C4-2B (cell line): ENCODE measurements at regions not wholly inside any gene's neighbourhood (a gene's known extent, or its start where the extent isn't known, plus 50 kb on each side); places are given as distances from the start of the nearest gene placed in this dataset.

ENCODE experiments used
- CTCF ChIP-seq: fragments of 450-650 bp; conservative IDR thresholded peaks from 2 replicates; pipeline ENCODE4 v1.5.1; 2017; ENCODE audit warnings: mild to moderate bottlenecking
- ZFX ChIP-seq: fragments of 450-650 bp; IDR thresholded peaks from 2 replicates; pipeline ENCODE4 v1.6.1; 2017

DNA sequence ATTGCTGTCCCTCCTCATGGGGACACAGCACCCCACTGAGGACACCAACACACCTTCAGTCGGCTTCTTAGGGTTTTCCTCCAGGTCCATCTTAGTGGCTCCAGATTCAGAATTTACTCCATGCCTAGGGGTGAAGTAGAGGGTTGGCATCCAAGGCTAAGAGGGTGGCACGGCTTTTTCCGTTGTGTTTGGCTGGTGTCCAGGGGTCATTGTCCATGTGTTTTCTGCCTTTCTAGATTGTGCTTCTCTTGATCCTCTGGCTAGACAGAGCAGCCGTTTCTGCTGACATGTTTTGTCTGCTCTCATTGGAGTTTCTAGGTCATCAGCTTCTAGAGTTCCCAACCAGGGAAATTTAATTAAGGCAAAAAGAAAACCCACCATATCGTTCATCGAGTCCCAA is 291.6 kb upstream of the CELF2 start:
- TF ChIP-seq ZFX (no peak), CTCF (no peak)
